Subcutaneous abdominal adipose tissue (tissue), 5 donors: ENCODE measurements at regions not wholly inside any gene's neighbourhood (a gene's known extent, or its start where the extent isn't known, plus 50 kb on each side); places are given as distances from the start of the nearest gene placed in this dataset.

ENCODE experiments used
- H3K27ac ChIP-seq: one replicate; pipeline ENCODE4 v1.7.0; 2013; ENCODE audit warnings: low read depth, mild to moderate bottlenecking, inconsistent platforms, low read length, moderate library complexity
- H3K27me3 ChIP-seq, 5 donors: one replicate each; pipeline ENCODE4 v1.7.0; 2013; ENCODE audit warnings: low read length in 5 of 5, inconsistent platforms in 1 of 5; ENCODE audit not compliant: control insufficient read depth in 5 of 5, insufficient read depth in 4 of 5
- H3K36me3 ChIP-seq, 5 donors: one replicate each; pipeline ENCODE4 v1.7.0; 2013; ENCODE audit warnings: low read length in 5 of 5; ENCODE audit not compliant: control insufficient read depth in 5 of 5, insufficient read depth in 5 of 5
- H3K4me1 ChIP-seq, 5 donors: one replicate each; pipeline ENCODE4 v1.7.0; 2013; ENCODE audit warnings: low read length in 5 of 5, mild to moderate bottlenecking in 3 of 5, moderate library complexity in 1 of 5; ENCODE audit not compliant: control insufficient read depth in 5 of 5, insufficient read depth in 5 of 5
- H3K4me3 ChIP-seq, 5 donors: one replicate each; pipeline ENCODE4 v1.7.0; 2013; ENCODE audit warnings: low read length in 5 of 5, low read depth in 1 of 5
- H3K9ac ChIP-seq, 5 donors: one replicate each; pipeline ENCODE4 v1.7.0; 2013; ENCODE audit warnings: low read length in 5 of 5, mild to moderate bottlenecking in 4 of 5, moderate library complexity in 3 of 5
- H3K9me3 ChIP-seq, 5 donors: one replicate each; pipeline ENCODE4 v1.7.0; 2013; ENCODE audit warnings: low read length in 5 of 5; ENCODE audit not compliant: control insufficient read depth in 5 of 5
- donor health status: healthy.
- donor health status: healthy.
- donor health status: healthy.
- donor health status: healthy.
- donor health status: healthy.

- H3K9me3 ChIP-seq, result no peaks in the 10 kb centered on the region
- H3K27me3 ChIP-seq, result no peaks in the 10 kb centered on the region
- H3K9ac ChIP-seq, result no peak overlapping the region
- H3K36me3 ChIP-seq, result no peaks in the 10 kb centered on the region
- H3K4me1 ChIP-seq, result no peaks in the 10 kb centered on the region
- H3K27ac ChIP-seq, result no peak overlapping the region
- no peak overlapping the region for H3K4me3 ChIP-seq
These were observed 126.4 kb upstream of the HNMT start for GRCh38 chr2:137837830-137838229.

GRCh38 chr2:137838255-137839092 lies 125.8 kb upstream of the HNMT start:
- Histone ChIP-seq H3K9me3 (no peaks in the 10 kb centered on the region), H3K9ac (no peak overlapping the region), H3K4me3 (no peak overlapping the region), H3K4me1 (no peaks in the 10 kb centered on the region), H3K27ac (no peak overlapping the region), H3K36me3 (no peaks in the 10 kb centered on the region), H3K27me3 (no peaks in the 10 kb centered on the region)

- no peaks in the 10 kb centered on the region for H3K4me1 ChIP-seq
These were observed 121.8 kb upstream of the HNMT start for GRCh38 chr2:137842430-137842829.

GRCh38 chr2:137842952-137843351 lies 121.3 kb upstream of the HNMT start:
- Histone ChIP-seq H3K4me1 (no peaks in the 10 kb centered on the region), H3K36me3 (no peaks in the 10 kb centered on the region), H3K27ac (no peak overlapping the region), H3K9me3 (no peaks in the 10 kb centered on the region), H3K27me3 (no peaks in the 10 kb centered on the region), H3K4me3 (no peak overlapping the region), H3K9ac (no peak overlapping the region)

More at GRCh38 chr2:137842430-137842829, 121.8 kb upstream of the HNMT start:
- H3K27me3 ChIP-seq, result no peaks in the 10 kb centered on the region
- H3K27ac ChIP-seq, result no peak overlapping the region
- H3K4me3 ChIP-seq, result no peak overlapping the region
- no peaks in the 10 kb centered on the region for H3K9me3 ChIP-seq
- no peaks in the 10 kb centered on the region for H3K36me3 ChIP-seq
- no peak overlapping the region for H3K9ac ChIP-seq

- H3K4me1 ChIP-seq, result no peaks in the 10 kb centered on the region
- H3K27me3 ChIP-seq, result no peaks in the 10 kb centered on the region
- H3K9ac ChIP-seq, result no peak overlapping the region
- no peaks in the 10 kb centered on the region for H3K36me3 ChIP-seq
- H3K9me3 ChIP-seq, result no peaks in the 10 kb centered on the region
- H3K27ac ChIP-seq, result no peak overlapping the region
- no peak overlapping the region for H3K4me3 ChIP-seq
These were observed 118.9 kb upstream of the HNMT start for GRCh38 chr2:137845422-137845821.

GRCh38 chr2:137846993-137847392 lies 117.3 kb upstream of the HNMT start:
- Histone ChIP-seq H3K36me3 (no peaks in the 10 kb centered on the region), H3K4me1 (no peaks in the 10 kb centered on the region), H3K9ac (no peak overlapping the region), H3K4me3 (no peak overlapping the region), H3K9me3 (no peaks in the 10 kb centered on the region), H3K27me3 (no peaks in the 10 kb centered on the region), H3K27ac (no peak overlapping the region)

- no peaks in the 10 kb centered on the region for H3K27me3 ChIP-seq
- H3K36me3 ChIP-seq, result no peaks in the 10 kb centered on the region
- H3K4me3 ChIP-seq, result no peak overlapping the region
- no peaks in the 10 kb centered on the region for H3K4me1 ChIP-seq
- no peaks in the 10 kb centered on the region for H3K9me3 ChIP-seq
- no peak overlapping the region for H3K9ac ChIP-seq
- no peak overlapping the region for H3K27ac ChIP-seq
These were observed 116.8 kb upstream of the HNMT start for GRCh38 chr2:137847443-137847842.

GRCh38 chr2:137857881-137858280 lies 106.4 kb upstream of the HNMT start:
- Histone ChIP-seq H3K9me3 (no peaks in the 10 kb centered on the region), H3K4me1 (no peaks in the 10 kb centered on the region)

GRCh38 chr2:137862651-137863050 lies 101.6 kb upstream of the HNMT start:
- Histone ChIP-seq H3K27me3 (no peaks in the 10 kb centered on the region), H3K27ac (no peak overlapping the region), H3K9me3 (no peaks in the 10 kb centered on the region), H3K9ac (no peak overlapping the region), H3K36me3 (no peaks in the 10 kb centered on the region), H3K4me3 (no peak overlapping the region), H3K4me1 (no peaks in the 10 kb centered on the region)

More at GRCh38 chr2:137857881-137858280, 106.4 kb upstream of the HNMT start:
- no peaks in the 10 kb centered on the region for H3K27me3 ChIP-seq
- H3K9ac ChIP-seq, result no peak overlapping the region
- H3K36me3 ChIP-seq, result no peaks in the 10 kb centered on the region
- no peak overlapping the region for H3K4me3 ChIP-seq
- H3K27ac ChIP-seq, result no peak overlapping the region

- Histone ChIP-seq H3K36me3 (no peaks in the 10 kb centered on the region), H3K27ac (no peak overlapping the region), H3K9ac (no peak overlapping the region), H3K9me3 (no peaks in the 10 kb centered on the region), H3K4me3 (no peak overlapping the region), H3K4me1 (no peaks in the 10 kb centered on the region), H3K27me3 (no peaks in the 10 kb centered on the region)
These were observed 98.2 kb upstream of the HNMT start for GRCh38 chr2:137865954-137866540.
